AG04449 (cell line): ENCODE measurements at regions not wholly inside any gene's neighbourhood (a gene's known extent, or its start where the extent isn't known, plus 50 kb on each side); places are given as distances from the start of the nearest gene placed in this dataset.
A peak's percentile ranks its signal among the peaks of the same experiment; 100 is the strongest.
"Not testable (repeated sequence)": the region's sequence is repeated elsewhere in the genome, so short reads cannot be mapped to it uniquely, and the experiment has no call there.

ENCODE experiments used
- CTCF ChIA-PET: fragments of 350-600 bp; formaldehyde crosslinking; extraction: SDS; loops from one replicate; lab custom pipeline; 2021; ENCODE audit warnings: antibody characterized with exemption; lab: Yijun Ruan, JAX
- POLR2A ChIA-PET: fragments of 400-600, 350-600 bp; formaldehyde crosslinking; extraction: SDS; loops from one replicate; lab custom pipeline; 2020; ENCODE audit warnings: antibody characterized with exemption, inconsistent platforms; lab: Yijun Ruan, JAX
- DNase-seq: peaks from one replicate; pipeline ENCODE4 v3.0.0-alpha.2; 2010; ENCODE audit warnings: low read depth, low spot score
- H3K4me3 ChIP-seq: 2 replicates; pipeline ENCODE4 v1.5.1; 2011; ENCODE audit warnings: low read depth, mild to moderate bottlenecking, control low read depth, low read length
- CTCF ChIP-seq: IDR thresholded peaks from one replicate; pipeline ENCODE4 v1.5.1; 2011; ENCODE audit warnings: mild to moderate bottlenecking, moderate library complexity, low read length, control low read depth, inconsistent platforms; ENCODE audit not compliant: insufficient read depth; ENCODE audit errors: missing control alignments

DNA sequence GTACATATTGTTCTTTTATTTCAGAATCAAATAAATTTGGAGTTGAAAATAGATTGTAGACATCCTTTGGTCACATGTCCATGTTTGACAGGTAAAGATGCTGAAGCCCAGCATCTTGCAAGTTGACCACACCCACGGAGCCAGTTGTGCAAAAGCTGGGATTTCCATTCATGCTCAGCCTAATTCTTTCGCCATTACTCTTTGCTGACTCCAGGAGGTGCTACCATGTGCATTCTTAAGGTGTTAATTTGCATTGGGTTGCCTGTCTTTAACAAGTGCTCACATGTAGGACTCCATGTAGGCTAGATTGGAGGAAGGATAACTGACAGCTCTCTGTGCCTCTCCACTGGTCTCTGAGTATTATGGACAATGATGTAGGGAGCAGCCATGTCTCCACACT is 660.7 kb downstream of the LMO4 start:
- ChIA-PET POLR2A (no interaction called here), CTCF (interaction anchor here (1.3 to 2.3 kb wide), 4 partner anchors 13 to 663 kb away, joined by 3 to 5 read pairs (median 4); no protein-coding TSS in a partner anchor)
- H3K4me3 ChIP-seq, result no peak overlapping the region
- TF ChIP-seq CTCF, result no peak
- no peak for DNase-seq

DNA sequence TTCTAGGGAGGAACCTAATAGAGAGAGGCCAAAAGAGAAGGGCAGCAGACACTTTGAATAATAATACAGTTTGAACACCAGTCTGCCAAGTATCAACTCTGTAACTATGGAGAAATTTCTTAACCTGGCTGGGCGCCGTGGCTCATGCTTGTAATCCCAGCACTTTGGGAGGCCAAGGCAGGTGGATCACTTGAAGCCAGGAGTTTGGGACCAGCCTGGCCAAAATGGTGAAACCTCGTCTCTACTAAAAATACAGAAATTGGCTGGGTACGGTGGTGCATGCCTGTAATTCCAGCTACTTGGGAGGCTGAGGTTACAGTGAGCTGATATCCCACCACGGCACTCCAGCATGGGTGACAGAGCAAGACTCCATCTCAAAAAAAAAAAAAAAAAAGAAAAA is 663.9 kb downstream of the LMO4 start:
- H3K4me3 ChIP-seq, POLR2A ChIA-PET, DNase-seq: not testable (repeated sequence)
- CTCF ChIA-PET, result interaction anchor here (1.4 kb wide), 1 partner anchor 39 kb away, joined by 3 read pairs; no protein-coding TSS in a partner anchor

GRCh38 chr1:87993051-87993450 is 664.4 kb downstream of the LMO4 start:
- no peak for DNase-seq
- ChIA-PET POLR2A (no interaction called here), CTCF (no interaction called here)
- no peak overlapping the region for H3K4me3 ChIP-seq
- TF ChIP-seq CTCF, result no peak

GRCh38 chr1:87999852-88000251 is 671.2 kb downstream of the LMO4 start:
- POLR2A ChIA-PET, result no interaction called here
- no peak for DNase-seq
- TF ChIP-seq CTCF, result no peak
- CTCF ChIA-PET, result interaction anchor here (1.0 kb wide), 1 partner anchor 674 kb away, joined by 3 read pairs; no protein-coding TSS in a partner anchor
- H3K4me3 ChIP-seq, result no peak overlapping the region

DNA sequence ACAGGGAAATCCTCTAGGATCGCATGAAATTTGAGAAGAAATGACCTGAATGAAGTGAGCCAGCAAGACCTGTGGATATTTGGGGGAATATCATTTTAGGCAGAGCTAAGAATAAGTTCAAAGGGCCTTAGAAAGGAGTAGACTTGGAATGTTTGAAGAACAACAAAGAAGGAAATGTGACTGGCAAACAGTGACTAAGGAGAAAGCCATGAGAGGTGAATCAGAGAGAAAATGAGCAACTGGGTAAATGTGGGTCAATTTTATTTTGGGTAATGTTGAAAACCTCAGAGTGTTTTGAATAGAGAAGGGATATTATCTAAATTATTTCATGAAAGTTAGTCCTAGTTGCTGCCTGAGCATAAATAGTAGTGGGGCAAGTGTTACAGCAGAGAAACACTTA is 672.8 kb downstream of the LMO4 start:
- POLR2A ChIA-PET, result interaction anchor here (0.8 kb wide), 1 partner anchor 33 kb away, joined by 4 read pairs; no protein-coding TSS in a partner anchor
- TF ChIP-seq CTCF, result no peak
- H3K4me3 ChIP-seq, result no peak overlapping the region
- CTCF ChIA-PET, result no interaction called here
- DNase-seq, result peak; percentile 12

- TF ChIP-seq CTCF, result no peak
- CTCF ChIA-PET, result no interaction called here
- H3K4me3 ChIP-seq, result no peak overlapping the region
- DNase-seq, result no peak
- POLR2A ChIA-PET, result no interaction called here
These were observed 674.6 kb downstream of the LMO4 start for GRCh38 chr1:88003255-88003654.

DNA sequence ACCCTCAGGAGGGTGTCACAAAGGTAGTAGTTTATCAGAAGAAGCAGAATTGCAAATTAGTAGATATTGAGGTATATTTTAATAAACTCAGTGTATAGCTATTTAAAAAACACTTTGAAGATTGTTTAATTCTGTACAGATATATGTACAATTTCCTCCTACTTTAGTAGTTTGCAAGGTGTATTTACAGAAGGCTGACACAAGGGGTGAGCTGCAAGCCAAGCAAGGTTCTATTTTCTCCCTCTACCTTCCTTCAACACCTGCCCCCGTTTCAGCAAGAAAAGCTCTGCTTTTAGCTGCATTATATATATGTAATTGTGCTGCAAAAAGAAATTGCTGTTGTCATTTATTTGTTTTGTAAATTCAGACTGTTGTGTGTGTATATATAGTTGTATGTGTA is 674.2 kb upstream of the PKN2 start:
- CTCF ChIA-PET, result no interaction called here
- POLR2A ChIA-PET, result no interaction called here
- no peak for DNase-seq

More for the DNA sequence above, 674.2 kb upstream of the PKN2 start:
- H3K4me3 ChIP-seq, result no peak overlapping the region
- TF ChIP-seq CTCF, result no peak
